CD14-positive monocyte (primary cell): ENCODE measurements at regions not wholly inside any gene's neighbourhood (a gene's known extent, or its start where the extent isn't known, plus 50 kb on each side); places are given as distances from the start of the nearest gene placed in this dataset.

Source experiments
- DNase-seq, 3 donors: peaks; one replicate each; pipeline ENCODE4 v3.0.0-alpha.2; 2011 to 2022
- H2AFZ ChIP-seq: 2 replicates; pipeline ENCODE4 v1.6.0; 2012; ENCODE audit warnings: mild to moderate bottlenecking, low read depth, low read length, inconsistent platforms; ENCODE audit not compliant: insufficient read depth, poor library complexity, severe bottlenecking
- H3K27ac ChIP-seq, 2 donors: 1 replicate in 1 of 2; 2 replicates in 1 of 2; pipeline ENCODE4 v1.5.1; 2012 to 2013; ENCODE audit warnings: low read length in 2 of 2, control low read depth in 1 of 2, inconsistent platforms in 1 of 2, low read depth in 1 of 2, mild to moderate bottlenecking in 1 of 2
- H3K27me3 ChIP-seq, 2 donors: one replicate each; pipeline versions ENCODE4 v1.6.0 to v1.6.1; 2011 to 2013; ENCODE audit warnings: low read length in 2 of 2; ENCODE audit not compliant: control insufficient read depth in 2 of 2, insufficient read depth in 2 of 2
- H3K36me3 ChIP-seq, 2 donors: replicated peaks in 1 of 2; 1 replicate in 1 of 2; 2 replicates in 1 of 2; pipeline versions ENCODE4 v1.5.1 to v1.6.1; 2012 to 2013; ENCODE audit warnings: low read length in 2 of 2, control low read depth in 1 of 2, inconsistent platforms in 1 of 2, mild to moderate bottlenecking in 1 of 2; ENCODE audit not compliant: insufficient read depth in 2 of 2, control insufficient read depth in 1 of 2
- H3K4me1 ChIP-seq, 2 donors: 1 replicate in 1 of 2; 2 replicates in 1 of 2; pipeline versions ENCODE4 v1.5.1 to v1.6.1; 2012 to 2013; ENCODE audit warnings: low read length in 2 of 2, control low read depth in 1 of 2, inconsistent platforms in 1 of 2, mild to moderate bottlenecking in 1 of 2, moderate library complexity in 1 of 2; ENCODE audit not compliant: insufficient read depth in 2 of 2, control insufficient read depth in 1 of 2
- H3K4me2 ChIP-seq: replicated peaks from 2 replicates; pipeline ENCODE3; 2012; ENCODE audit warnings: low read length, moderate library complexity, mild to moderate bottlenecking; ENCODE audit not compliant: poor library complexity, severe bottlenecking; ENCODE audit errors: extremely low read depth
- H3K4me3 ChIP-seq, 3 experiments: fragments of 200-600 bp in 1 of 3; sonication (generic) in 1 of 3; replicated peaks in 1 of 3; 1 replicate in 2 of 3; 2 replicates in 1 of 3; pipeline ENCODE4 v1.5.1; 2011 to 2013; ENCODE audit warnings: low read length in 3 of 3, mild to moderate bottlenecking in 3 of 3, control low read depth in 2 of 3, low read depth in 2 of 3, inconsistent platforms in 1 of 3, moderate library complexity in 1 of 3
- H3K79me2 ChIP-seq: 2 replicates; pipeline ENCODE4 v1.6.0; 2012; ENCODE audit warnings: mild to moderate bottlenecking, control low read depth, inconsistent platforms, low read length, moderate library complexity; ENCODE audit not compliant: insufficient read depth
- H3K9ac ChIP-seq: 2 replicates; pipeline ENCODE4 v1.6.0; 2017; ENCODE audit warnings: low read length, mild to moderate bottlenecking; ENCODE audit not compliant: insufficient read depth, poor library complexity, severe bottlenecking
- H3K9me3 ChIP-seq, 2 donors: replicated peaks in 1 of 2; 1 replicate in 1 of 2; 2 replicates in 1 of 2; pipeline versions ENCODE4 v1.5.1 to v1.6.1; 2012 to 2013; ENCODE audit warnings: low read length in 2 of 2, control low read depth in 1 of 2; ENCODE audit not compliant: control insufficient read depth in 1 of 2, insufficient read depth in 1 of 2
- H4K20me1 ChIP-seq: 2 replicates; pipeline ENCODE4 v1.6.0; 2012; ENCODE audit warnings: mild to moderate bottlenecking, low read length, control low read depth, moderate library complexity; ENCODE audit not compliant: insufficient read depth
- H3K27ac Mint-ChIP-seq, 7 donors: one replicate each; pipeline ENCODE4 v1.8.0; 2020; ENCODE audit warnings: mild to moderate bottlenecking in 7 of 7, mixed read lengths in 7 of 7, moderate library complexity in 6 of 7, inconsistent platforms in 2 of 7
- H3K27me3 Mint-ChIP-seq, 3 donors: one replicate each; pipeline ENCODE4 v1.8.0; 2021 to 2022; ENCODE audit warnings: low read depth in 3 of 3, mild to moderate bottlenecking in 3 of 3, mixed read lengths in 3 of 3, moderate library complexity in 3 of 3, inconsistent platforms in 1 of 3
- H3K36me3 Mint-ChIP-seq, 2 donors: one replicate each; pipeline ENCODE4 v1.8.0; 2020; ENCODE audit warnings: mixed read lengths in 2 of 2, inconsistent platforms in 1 of 2, mild to moderate bottlenecking in 1 of 2
- H3K4me1 Mint-ChIP-seq: one replicate; pipeline ENCODE4 v1.8.0; 2020; ENCODE audit warnings: mild to moderate bottlenecking, mixed read lengths
- H3K4me3 Mint-ChIP-seq, 2 donors: one replicate each; pipeline ENCODE4 v1.8.0; 2020; ENCODE audit warnings: mild to moderate bottlenecking in 2 of 2, mixed read lengths in 2 of 2, moderate library complexity in 1 of 2
- H3K9me3 Mint-ChIP-seq, 7 donors: one replicate each; pipeline ENCODE4 v1.8.0; 2020 to 2022; ENCODE audit warnings: mixed read lengths in 7 of 7, mild to moderate bottlenecking in 6 of 7, moderate library complexity in 6 of 7, inconsistent platforms in 2 of 7
- WGBS: methylation state at CpG from one replicate; pipeline ENCODE4 v1.1.5; 2013; ENCODE audit warnings: missing lambda C conversion rate; ENCODE audit not compliant: insufficient coverage; 5-methylcytosine and 5-hydroxymethylcytosine counted together
- intact Hi-C, 2 donors: fragments of 100-400 bp; cut with micrococcal nuclease; formaldehyde crosslinking; loops; one replicate each; pipeline versions ENCODE4 v1.15.0 to v1.15.1; 2023
- TF ChIP-seq, protein P1 (sequence below): fragments of 200-600 bp; IDR thresholded peaks from one replicate; pipeline ENCODE4 v1.8.0; 2022; ENCODE audit warnings: antibody characterized with exemption, mild to moderate bottlenecking

- no peaks in the 10 kb centered on the region for H3K4me1 Mint-ChIP-seq
- Histone ChIP-seq H3K36me3 (no peaks in the 10 kb centered on the region), H4K20me1 (no peaks in the 10 kb centered on the region), H3K4me3 (no peak overlapping the region), H3K9me3 (peaks cover 0 to under 1% of the 10 kb centered on the region in 2 donors), H3K27ac (no peak overlapping the region), H3K79me2 (no peaks in the 10 kb centered on the region), H3K4me1 (no peaks in the 10 kb centered on the region), H3K27me3 (no peaks in the 10 kb centered on the region), H3K4me2 (no peak overlapping the region), H2AFZ (no peak overlapping the region), H3K9ac (no peak overlapping the region)
- H3K36me3 Mint-ChIP-seq, result peaks cover 0 to 2% of the 10 kb centered on the region in 2 donors
- H3K9me3 Mint-ChIP-seq, result peaks cover 2 to 10% (median 6%) of the 10 kb centered on the region in 7 donors
- no peak for DNase-seq
- H3K27ac Mint-ChIP-seq, result no peak overlapping the region
- 100% methylated on average over 1 of the region's 3 CpGs for WGBS
- no peaks in the 10 kb centered on the region for H3K27me3 Mint-ChIP-seq
- H3K4me3 Mint-ChIP-seq, result no peak overlapping the region
- intact Hi-C loops, result no loop called here
- TF ChIP-seq, protein P1, sequence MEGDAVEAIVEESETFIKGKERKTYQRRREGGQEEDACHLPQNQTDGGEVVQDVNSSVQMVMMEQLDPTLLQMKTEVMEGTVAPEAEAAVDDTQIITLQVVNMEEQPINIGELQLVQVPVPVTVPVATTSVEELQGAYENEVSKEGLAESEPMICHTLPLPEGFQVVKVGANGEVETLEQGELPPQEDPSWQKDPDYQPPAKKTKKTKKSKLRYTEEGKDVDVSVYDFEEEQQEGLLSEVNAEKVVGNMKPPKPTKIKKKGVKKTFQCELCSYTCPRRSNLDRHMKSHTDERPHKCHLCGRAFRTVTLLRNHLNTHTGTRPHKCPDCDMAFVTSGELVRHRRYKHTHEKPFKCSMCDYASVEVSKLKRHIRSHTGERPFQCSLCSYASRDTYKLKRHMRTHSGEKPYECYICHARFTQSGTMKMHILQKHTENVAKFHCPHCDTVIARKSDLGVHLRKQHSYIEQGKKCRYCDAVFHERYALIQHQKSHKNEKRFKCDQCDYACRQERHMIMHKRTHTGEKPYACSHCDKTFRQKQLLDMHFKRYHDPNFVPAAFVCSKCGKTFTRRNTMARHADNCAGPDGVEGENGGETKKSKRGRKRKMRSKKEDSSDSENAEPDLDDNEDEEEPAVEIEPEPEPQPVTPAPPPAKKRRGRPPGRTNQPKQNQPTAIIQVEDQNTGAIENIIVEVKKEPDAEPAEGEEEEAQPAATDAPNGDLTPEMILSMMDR, result no peak
Observed at GRCh38 chr17:63250830-63251229, 195.3 kb downstream of the CYB561 start.

DNA sequence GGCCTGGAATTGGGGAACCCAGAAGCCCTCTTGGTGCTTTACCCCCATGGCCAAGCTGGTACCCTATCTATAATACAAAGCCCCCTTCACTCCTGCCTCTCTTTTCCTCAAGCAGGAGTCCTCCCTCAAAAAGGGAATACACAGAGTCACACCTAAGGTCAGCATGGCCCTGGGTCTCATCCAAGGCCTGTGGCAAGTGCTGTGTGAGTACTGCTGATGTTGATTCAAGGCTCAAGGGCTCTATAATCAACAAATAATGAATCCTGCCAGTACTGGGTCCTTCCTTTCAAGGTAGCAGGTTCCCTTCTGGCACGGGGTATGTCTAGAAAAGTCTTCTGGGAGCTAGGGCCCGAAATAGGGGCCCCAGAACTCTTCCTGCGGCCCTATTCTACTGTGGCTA is 187.3 kb downstream of the CYB561 start:
- TF ChIP-seq, protein P1, result no peak
- Mint-ChIP-seq H3K27me3 (peaks cover 0 to 1% (median 1%) of the 10 kb centered on the region in 3 donors), H3K36me3 (peaks cover 2 to 4% of the 10 kb centered on the region in 2 donors), H3K4me3 (no peak overlapping the region), H3K9me3 (peaks cover 5 to 19% (median 15%) of the 10 kb centered on the region in 7 donors), H3K27ac (peak overlapping the region in 1 of 7 donors; percentile 66), H3K4me1 (peaks cover 3% of the 10 kb centered on the region)
- H3K4me3 ChIP-seq, result no peak overlapping the region
- no peak overlapping the region for H3K9ac ChIP-seq
- intact Hi-C loops, result no loop called here
- DNase-seq, result no peak
- no CpG with 5 or more reads among the region's 3 CpGs for WGBS
- H3K4me2 ChIP-seq, result no peak overlapping the region
- no peaks in the 10 kb centered on the region for H3K79me2 ChIP-seq
- peaks cover 0 to 3% of the 10 kb centered on the region in 2 donors for H3K9me3 ChIP-seq
- no peak overlapping the region for H3K27ac ChIP-seq
- peaks cover 0 to 4% of the 10 kb centered on the region in 2 donors for H3K4me1 ChIP-seq
- no peaks in the 10 kb centered on the region for H3K27me3 ChIP-seq
- H2AFZ ChIP-seq, result no peak overlapping the region
- no peaks in the 10 kb centered on the region for H4K20me1 ChIP-seq
- H3K36me3 ChIP-seq, result no peaks in the 10 kb centered on the region
